ENCODE measurements at regions not wholly inside any gene's neighbourhood (a gene's known extent, or its start where the extent isn't known, plus 50 kb on each side); places are given as distances from the start of the nearest gene placed in this dataset.

DNA sequence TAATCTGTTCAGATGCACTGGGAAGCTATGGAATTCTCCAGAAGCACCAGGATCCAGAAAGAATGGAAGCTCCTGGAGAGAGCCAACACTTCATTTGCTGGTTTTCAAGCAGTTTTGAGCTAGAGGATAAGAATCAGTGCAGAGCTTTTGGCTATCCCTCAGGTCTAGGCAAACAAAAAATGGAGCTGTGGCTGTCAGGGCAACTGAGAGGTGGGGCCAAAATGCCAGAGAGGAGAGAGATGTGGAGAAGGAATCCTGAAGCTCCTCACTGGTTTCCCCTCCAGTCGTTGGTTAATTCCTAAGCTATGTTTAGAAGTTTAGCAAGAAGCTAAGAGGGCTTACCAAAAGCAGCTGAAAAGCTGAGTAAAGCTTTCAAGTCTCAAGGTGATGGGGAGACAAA lies 294.2 kb upstream of the JARID2 start:
- Histone ChIP-seq H3K14ac (ENCODE audit: insufficient read depth, low read length) (no peak overlapping the region), H3K27me3 (ENCODE audit: insufficient read depth, low read length) (no peaks in the 10 kb centered on the region), H4K20me1 (ENCODE audit: control insufficient read depth, insufficient read depth, insufficient read length) (no peaks in the 10 kb centered on the region), H3K9me3 (ENCODE audit: control insufficient read depth, low read depth, low read length) (no peaks in the 10 kb centered on the region), H3K9ac (ENCODE audit: extremely low read depth, insufficient read length, low read length) (no peak overlapping the region), H3T11ph (ENCODE audit: low read length) (no peak overlapping the region), H2BK15ac (ENCODE audit: low read depth, low read length) (no peak overlapping the region), H3K56ac (ENCODE audit: insufficient read length, low read depth, low read length) (no peak overlapping the region), H4K91ac (ENCODE audit: insufficient read length, low read depth, low read length) (no peak overlapping the region), H2BK20ac (ENCODE audit: low read depth, low read length, poor library complexity, severe bottlenecking) (no peak overlapping the region), H3K23me2 (ENCODE audit: insufficient read length, low read depth, low read length, poor library complexity, severe bottlenecking) (no peaks in the 10 kb centered on the region), H3K27ac (ENCODE audit: insufficient read length, low read depth, low read length) (no peak overlapping the region), H3K4me1 (ENCODE audit: insufficient read depth, low read length) (peaks cover 2% of the 10 kb centered on the region; the same call in 1 of the 2 replicates), H2AFZ (ENCODE audit: low read length) (no peak overlapping the region), H3K4ac (ENCODE audit: low read depth, low read length) (no peak overlapping the region), H2BK12ac (ENCODE audit: insufficient read length, low read depth, low read length) (no peak overlapping the region), H2AK5ac (ENCODE audit: insufficient read length, low read length) (no peak overlapping the region), H3K79me1 (ENCODE audit: insufficient read depth, low read depth, low read length, poor library complexity, severe bottlenecking) (no peaks in the 10 kb centered on the region), H2BK5ac (ENCODE audit: insufficient read length, low read length) (no peak overlapping the region), H3K4me2 (ENCODE audit: insufficient read depth, insufficient read length, low read length) (no peak overlapping the region), H3K18ac (ENCODE audit: insufficient read length, low read depth, low read length) (no peak overlapping the region), H4K8ac (replicated peaks; ENCODE audit: insufficient read length, low read depth, low read length) (no peak overlapping the region), H3K79me2 (ENCODE audit: insufficient read depth, low read length) (no peaks in the 10 kb centered on the region), H3K23ac (ENCODE audit: insufficient read length, low read depth, low read length) (no peak overlapping the region), H4K5ac (ENCODE audit: insufficient read length, low read depth, low read length) (no peak overlapping the region), H2BK120ac (ENCODE audit: low read depth, low read length, poor library complexity, severe bottlenecking) (no peak overlapping the region)
- H3K4me3 Mint-ChIP-seq: no peak overlapping the region
- peaks cover 2 to 4% of the 10 kb centered on the region in 2 experiments; a peak in 2 of 4 replicates for H3K4me1 Mint-ChIP-seq
- H3K9me3 Mint-ChIP-seq: peaks cover 3 to 6% of the 10 kb centered on the region in 2 experiments
- DNase-seq: no peak
- H3K36me3 Mint-ChIP-seq (ENCODE audit: insufficient read depth in 1 of 3, low read depth in 3 of 3): peaks cover 2 to 5% (median 4%) of the 10 kb centered on the region in 3 experiments; a peak in 3 of 7 replicates
- H3K27ac Mint-ChIP-seq: no peak overlapping the region
- TF ChIP-seq, protein P1, sequence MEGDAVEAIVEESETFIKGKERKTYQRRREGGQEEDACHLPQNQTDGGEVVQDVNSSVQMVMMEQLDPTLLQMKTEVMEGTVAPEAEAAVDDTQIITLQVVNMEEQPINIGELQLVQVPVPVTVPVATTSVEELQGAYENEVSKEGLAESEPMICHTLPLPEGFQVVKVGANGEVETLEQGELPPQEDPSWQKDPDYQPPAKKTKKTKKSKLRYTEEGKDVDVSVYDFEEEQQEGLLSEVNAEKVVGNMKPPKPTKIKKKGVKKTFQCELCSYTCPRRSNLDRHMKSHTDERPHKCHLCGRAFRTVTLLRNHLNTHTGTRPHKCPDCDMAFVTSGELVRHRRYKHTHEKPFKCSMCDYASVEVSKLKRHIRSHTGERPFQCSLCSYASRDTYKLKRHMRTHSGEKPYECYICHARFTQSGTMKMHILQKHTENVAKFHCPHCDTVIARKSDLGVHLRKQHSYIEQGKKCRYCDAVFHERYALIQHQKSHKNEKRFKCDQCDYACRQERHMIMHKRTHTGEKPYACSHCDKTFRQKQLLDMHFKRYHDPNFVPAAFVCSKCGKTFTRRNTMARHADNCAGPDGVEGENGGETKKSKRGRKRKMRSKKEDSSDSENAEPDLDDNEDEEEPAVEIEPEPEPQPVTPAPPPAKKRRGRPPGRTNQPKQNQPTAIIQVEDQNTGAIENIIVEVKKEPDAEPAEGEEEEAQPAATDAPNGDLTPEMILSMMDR (conservative IDR thresholded peaks at IDR 0.05): no peak
- no CpG with 5 or more reads among the region's 1 CpG for WGBS (ENCODE audit: extremely low coverage, insufficient read length, low lambda C conversion rate)
- no peaks in the 10 kb centered on the region for H3K27me3 Mint-ChIP-seq (ENCODE audit: low read depth)
